ENCODE measurements at regions not wholly inside any gene's neighbourhood (a gene's known extent, or its start where the extent isn't known, plus 50 kb on each side); places are given as distances from the start of the nearest gene placed in this dataset.

- FAIRE-seq: no peak
- DNase-seq (ENCODE audit: low read depth): no peak
- H3K36me3 ChIP-seq (ENCODE audit: control insufficient read depth, insufficient read depth, low read length): no peaks in the 10 kb centered on the region
- TF ChIP-seq CTCF (IDR thresholded peaks at IDR 0.05; ENCODE audit: insufficient read depth, low read length, severe bottlenecking): no peak
- no peaks in the 10 kb centered on the region for H3K27me3 ChIP-seq (ENCODE audit: control insufficient read depth, insufficient read depth, low read length)
- no peak overlapping the region for H3K4me3 ChIP-seq (ENCODE audit: low read depth, low read length)
Measured at GRCh38 chrX:121102101-121102500, 54.7 kb downstream of the GLUD2 start.

- H3K27me3 ChIP-seq (ENCODE audit: control insufficient read depth, insufficient read depth, low read length): no peaks in the 10 kb centered on the region
- no peaks in the 10 kb centered on the region for H3K36me3 ChIP-seq (ENCODE audit: control insufficient read depth, insufficient read depth, low read length)
- peak; percentile 0 for DNase-seq (ENCODE audit: low read depth)
- no peak for FAIRE-seq
- TF ChIP-seq CTCF (IDR thresholded peaks at IDR 0.05; ENCODE audit: insufficient read depth, low read length, severe bottlenecking): no peak
- no peak overlapping the region for H3K4me3 ChIP-seq (ENCODE audit: low read depth, low read length)
Measured at GRCh38 chrX:121103381-121103780, 56.0 kb downstream of the GLUD2 start.

- no peaks in the 10 kb centered on the region for H3K36me3 ChIP-seq (ENCODE audit: control insufficient read depth, insufficient read depth, low read length)
- DNase-seq (ENCODE audit: low read depth): no peak
- no peaks in the 10 kb centered on the region for H3K27me3 ChIP-seq (ENCODE audit: control insufficient read depth, insufficient read depth, low read length)
- no peak overlapping the region for H3K4me3 ChIP-seq (ENCODE audit: low read depth, low read length)
- no peak for TF ChIP-seq CTCF (IDR thresholded peaks at IDR 0.05; ENCODE audit: insufficient read depth, low read length, severe bottlenecking)
- FAIRE-seq: no peak
Measured at GRCh38 chrX:121106484-121107235, 59.2 kb downstream of the GLUD2 start.

GRCh38 chrX:121109986-121110385 lies 62.6 kb downstream of the GLUD2 start:
- no peaks in the 10 kb centered on the region for H3K36me3 ChIP-seq (ENCODE audit: control insufficient read depth, insufficient read depth, low read length)
- no peak for TF ChIP-seq CTCF (IDR thresholded peaks at IDR 0.05; ENCODE audit: insufficient read depth, low read length, severe bottlenecking)
- no peak for FAIRE-seq
- no peak for DNase-seq (ENCODE audit: low read depth)
- no peaks in the 10 kb centered on the region for H3K27me3 ChIP-seq (ENCODE audit: control insufficient read depth, insufficient read depth, low read length)
- no peak overlapping the region for H3K4me3 ChIP-seq (ENCODE audit: low read depth, low read length)

GRCh38 chrX:121110536-121110935 lies 63.1 kb downstream of the GLUD2 start:
- Histone ChIP-seq H3K4me3 (ENCODE audit: low read depth, low read length) (no peak overlapping the region), H3K36me3 (ENCODE audit: control insufficient read depth, insufficient read depth, low read length) (no peaks in the 10 kb centered on the region), H3K27me3 (ENCODE audit: control insufficient read depth, insufficient read depth, low read length) (no peaks in the 10 kb centered on the region)
- TF ChIP-seq CTCF (IDR thresholded peaks at IDR 0.05; ENCODE audit: insufficient read depth, low read length, severe bottlenecking): no peak
- FAIRE-seq: no peak
- DNase-seq (ENCODE audit: low read depth): no peak

GRCh38 chrX:121114691-121115090 lies 67.3 kb downstream of the GLUD2 start:
- FAIRE-seq (no peak), DNase-seq (ENCODE audit: low read depth) (no peak)
- H3K4me3 ChIP-seq (ENCODE audit: low read depth, low read length): no peak overlapping the region
- H3K27me3 ChIP-seq (ENCODE audit: control insufficient read depth, insufficient read depth, low read length): no peaks in the 10 kb centered on the region
- TF ChIP-seq CTCF (IDR thresholded peaks at IDR 0.05; ENCODE audit: insufficient read depth, low read length, severe bottlenecking): no peak
- no peaks in the 10 kb centered on the region for H3K36me3 ChIP-seq (ENCODE audit: control insufficient read depth, insufficient read depth, low read length)
